ENCODE measurements at regions not wholly inside any gene's neighbourhood (a gene's known extent, or its start where the extent isn't known, plus 50 kb on each side); places are given as distances from the start of the nearest gene placed in this dataset.

- H3K9me3 ChIP-seq = no peaks in the 10 kb centered on the region
- no peak overlapping the region for H2AFZ ChIP-seq (ENCODE audit: low read depth)
- H3K27ac ChIP-seq (ENCODE audit: low read depth in 2 of 2, low read length in 1 of 2) = no peak overlapping the region
- H3K27me3 ChIP-seq (ENCODE audit: insufficient read depth) = no peaks in the 10 kb centered on the region
- no peaks in the 10 kb centered on the region for H3K36me3 ChIP-seq (replicated peaks in 1 of 2; ENCODE audit: control insufficient read depth in 1 of 2, insufficient read depth in 2 of 2, low read length in 1 of 2)
- peak; percentile 60 for DNase-seq
- POLR2A ChIA-PET = no interaction called here
- 19% methylated on average over 10 of the region's 10 CpGs for WGBS (ENCODE audit: low lambda C conversion rate)
- no peaks in the 10 kb centered on the region for H3F3A ChIP-seq (replicated peaks; ENCODE audit: insufficient read depth)
- TF ChIP-seq SMC3 (IDR thresholded peaks at IDR 0.05; ENCODE audit: low read depth, low read length) (peak; percentile 66), RAD21 (IDR thresholded peaks at IDR 0.05; ENCODE audit: low read length) (peak; percentile 92), JUND (IDR thresholded peaks at IDR 0.05) (no peak)
- TF ChIP-seq, protein P1, sequence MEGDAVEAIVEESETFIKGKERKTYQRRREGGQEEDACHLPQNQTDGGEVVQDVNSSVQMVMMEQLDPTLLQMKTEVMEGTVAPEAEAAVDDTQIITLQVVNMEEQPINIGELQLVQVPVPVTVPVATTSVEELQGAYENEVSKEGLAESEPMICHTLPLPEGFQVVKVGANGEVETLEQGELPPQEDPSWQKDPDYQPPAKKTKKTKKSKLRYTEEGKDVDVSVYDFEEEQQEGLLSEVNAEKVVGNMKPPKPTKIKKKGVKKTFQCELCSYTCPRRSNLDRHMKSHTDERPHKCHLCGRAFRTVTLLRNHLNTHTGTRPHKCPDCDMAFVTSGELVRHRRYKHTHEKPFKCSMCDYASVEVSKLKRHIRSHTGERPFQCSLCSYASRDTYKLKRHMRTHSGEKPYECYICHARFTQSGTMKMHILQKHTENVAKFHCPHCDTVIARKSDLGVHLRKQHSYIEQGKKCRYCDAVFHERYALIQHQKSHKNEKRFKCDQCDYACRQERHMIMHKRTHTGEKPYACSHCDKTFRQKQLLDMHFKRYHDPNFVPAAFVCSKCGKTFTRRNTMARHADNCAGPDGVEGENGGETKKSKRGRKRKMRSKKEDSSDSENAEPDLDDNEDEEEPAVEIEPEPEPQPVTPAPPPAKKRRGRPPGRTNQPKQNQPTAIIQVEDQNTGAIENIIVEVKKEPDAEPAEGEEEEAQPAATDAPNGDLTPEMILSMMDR (IDR thresholded peaks at IDR 0.05) = peak; percentile 89
- H3K4me1 ChIP-seq (ENCODE audit: control insufficient read depth in 1 of 2, insufficient read depth in 2 of 2, low read depth in 1 of 2, low read length in 1 of 2) = peaks cover 0 to 13% of the 10 kb centered on the region in 2 experiments; a peak in 1 of 4 replicates
- CTCF ChIA-PET = interaction anchor here (0.6 to 2.8 kb wide), 29 partner anchors 8 to 1663 kb away, joined by 3 to 13 read pairs (median 3); no protein-coding TSS in a partner anchor
- no peaks in the 10 kb centered on the region for H3K9me2 ChIP-seq
- H4K20me1 ChIP-seq (ENCODE audit: insufficient read depth) = no peaks in the 10 kb centered on the region
- H3K9ac ChIP-seq = no peak overlapping the region
- H3K4me3 ChIP-seq (ENCODE audit: low read depth in 2 of 2, low read length in 1 of 2) = no peak overlapping the region; a peak in 1 of 4 replicates
- no peaks in the 10 kb centered on the region for H3K79me2 ChIP-seq (ENCODE audit: insufficient read depth)
- H3K4me2 ChIP-seq = no peak overlapping the region
Measured at GRCh38 chr1:163410073-163410999, 88.6 kb downstream of the NUF2 start.

DNA sequence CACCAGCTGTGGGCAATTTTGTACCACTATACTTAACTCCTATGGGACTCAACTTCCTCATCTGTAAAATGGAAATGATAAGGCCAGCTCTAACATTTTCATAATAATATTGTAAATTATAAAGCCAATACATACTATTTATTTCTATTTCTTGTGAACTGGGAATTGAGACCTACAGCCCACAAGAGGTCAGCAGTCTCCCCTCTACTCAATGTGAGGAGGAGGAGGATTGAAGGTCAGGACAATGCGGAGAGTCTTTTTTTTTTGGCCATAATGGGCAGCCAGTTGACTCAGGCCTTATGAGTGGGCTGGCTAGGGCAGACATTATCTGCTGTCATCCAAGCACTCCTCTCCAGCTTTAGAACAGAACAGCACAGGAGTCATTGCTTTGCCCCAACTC, 90.5 kb downstream of the NUF2 start:
- H3K4me3 ChIP-seq (ENCODE audit: low read depth in 2 of 2, low read length in 1 of 2) = no peak overlapping the region
- no peaks in the 10 kb centered on the region for H4K20me1 ChIP-seq (ENCODE audit: insufficient read depth)
- 75% methylated on average over 1 of the region's 1 CpG for WGBS (ENCODE audit: low lambda C conversion rate)
- no peaks in the 10 kb centered on the region for H3K79me2 ChIP-seq (ENCODE audit: insufficient read depth)
- H3K4me1 ChIP-seq (ENCODE audit: control insufficient read depth in 1 of 2, insufficient read depth in 2 of 2, low read depth in 1 of 2, low read length in 1 of 2) = peaks cover 0 to 6% of the 10 kb centered on the region in 2 experiments; a peak in 1 of 4 replicates
- ChIA-PET POLR2A (no interaction called here), CTCF (interaction anchor here (0.7 to 2.8 kb wide), 11 partner anchors 10 to 1376 kb away, joined by 3 to 13 read pairs (median 4); no protein-coding TSS in a partner anchor)
- H3K4me2 ChIP-seq = no peak overlapping the region
- no peaks in the 10 kb centered on the region for H3K9me2 ChIP-seq
- no peak overlapping the region for H2AFZ ChIP-seq (ENCODE audit: low read depth)
- no peaks in the 10 kb centered on the region for H3F3A ChIP-seq (replicated peaks; ENCODE audit: insufficient read depth)
- TF ChIP-seq, protein P1 (IDR thresholded peaks at IDR 0.05) = no peak
- peak; percentile 40 for TF ChIP-seq RAD21 (IDR thresholded peaks at IDR 0.05; ENCODE audit: low read length)
- DNase-seq = no peak
- H3K36me3 ChIP-seq (replicated peaks in 1 of 2; ENCODE audit: control insufficient read depth in 1 of 2, insufficient read depth in 2 of 2, low read length in 1 of 2) = no peaks in the 10 kb centered on the region
- no peaks in the 10 kb centered on the region for H3K9me3 ChIP-seq
- H3K9ac ChIP-seq = no peak overlapping the region
- H3K27ac ChIP-seq (ENCODE audit: low read depth in 2 of 2, low read length in 1 of 2) = no peak overlapping the region
- no peaks in the 10 kb centered on the region for H3K27me3 ChIP-seq (ENCODE audit: insufficient read depth)

Data from SK-N-SH (cell line).